ENCODE measurements at regions not wholly inside any gene's neighbourhood (a gene's known extent, or its start where the extent isn't known, plus 50 kb on each side); places are given as distances from the start of the nearest gene placed in this dataset.
"Not testable (repeated sequence)": the region's sequence is repeated elsewhere in the genome, so short reads cannot be mapped to it uniquely, and the experiment has no call there.

- H3K4me3 ChIP-seq (ENCODE audit: low read length), result no peak overlapping the region
- H3K9me3 ChIP-seq (replicated peaks; ENCODE audit: low read length), result no peaks in the 10 kb centered on the region
- no peak overlapping the region for H3K4me2 ChIP-seq (ENCODE audit: low read length)
- H3K36me3 ChIP-seq (ENCODE audit: insufficient read depth, low read length), result no peaks in the 10 kb centered on the region
- H3K27me3 ChIP-seq (ENCODE audit: control insufficient read depth, insufficient read depth, low read length), result no peaks in the 10 kb centered on the region
- no peak overlapping the region for H3K9ac ChIP-seq (ENCODE audit: low read depth, low read length)
- H3K4me1 ChIP-seq (ENCODE audit: control insufficient read depth, insufficient read depth, low read length), result peaks cover 20% of the 10 kb centered on the region
Measured at GRCh38 chr17:77620282-77620681, 338.2 kb upstream of the TNRC6C start.

- not testable (repeated sequence) for H3K36me3 ChIP-seq (ENCODE audit: insufficient read depth, low read length); H3K4me1 ChIP-seq (ENCODE audit: control insufficient read depth, insufficient read depth, low read length); H3K4me3 ChIP-seq (ENCODE audit: low read length); H3K4me2 ChIP-seq (ENCODE audit: low read length); H3K9me3 ChIP-seq (replicated peaks; ENCODE audit: low read length); H3K9ac ChIP-seq (ENCODE audit: low read depth, low read length); H3K27me3 ChIP-seq (ENCODE audit: control insufficient read depth, insufficient read depth, low read length)
Measured at GRCh38 chr17:77622084-77622483, 336.4 kb upstream of the TNRC6C start.

- no peak overlapping the region for H3K4me3 ChIP-seq (ENCODE audit: low read length)
- peaks cover 10% of the 10 kb centered on the region for H3K4me1 ChIP-seq (ENCODE audit: control insufficient read depth, insufficient read depth, low read length)
- H3K9me3 ChIP-seq (replicated peaks; ENCODE audit: low read length), result peaks cover 6% of the 10 kb centered on the region
- no peak overlapping the region for H3K4me2 ChIP-seq (ENCODE audit: low read length)
- peaks cover 6% of the 10 kb centered on the region for H3K27me3 ChIP-seq (ENCODE audit: control insufficient read depth, insufficient read depth, low read length)
- no peaks in the 10 kb centered on the region for H3K36me3 ChIP-seq (ENCODE audit: insufficient read depth, low read length)
- H3K9ac ChIP-seq (ENCODE audit: low read depth, low read length), result no peak overlapping the region
Measured at GRCh38 chr17:77622647-77623046, 335.9 kb upstream of the TNRC6C start.

GRCh38 chr17:77623321-77623720, 335.2 kb upstream of the TNRC6C start:
- not testable (repeated sequence) for H3K9me3 ChIP-seq (replicated peaks; ENCODE audit: low read length); H3K27me3 ChIP-seq (ENCODE audit: control insufficient read depth, insufficient read depth, low read length); H3K4me1 ChIP-seq (ENCODE audit: control insufficient read depth, insufficient read depth, low read length); H3K9ac ChIP-seq (ENCODE audit: low read depth, low read length); H3K4me2 ChIP-seq (ENCODE audit: low read length); H3K4me3 ChIP-seq (ENCODE audit: low read length); H3K36me3 ChIP-seq (ENCODE audit: insufficient read depth, low read length)

GRCh38 chr17:77628035-77628434, 330.5 kb upstream of the TNRC6C start:
- Histone ChIP-seq H3K4me2 (ENCODE audit: low read length) (no peak overlapping the region), H3K9ac (ENCODE audit: low read depth, low read length) (no peak overlapping the region), H3K4me1 (ENCODE audit: control insufficient read depth, insufficient read depth, low read length) (no peaks in the 10 kb centered on the region), H3K36me3 (ENCODE audit: insufficient read depth, low read length) (no peaks in the 10 kb centered on the region), H3K4me3 (ENCODE audit: low read length) (no peak overlapping the region), H3K9me3 (replicated peaks; ENCODE audit: low read length) (peaks cover 6% of the 10 kb centered on the region), H3K27me3 (ENCODE audit: control insufficient read depth, insufficient read depth, low read length) (peaks cover 8% of the 10 kb centered on the region)

- not testable (repeated sequence) for H3K9me3 ChIP-seq (replicated peaks; ENCODE audit: low read length); H3K9ac ChIP-seq (ENCODE audit: low read depth, low read length); H3K4me3 ChIP-seq (ENCODE audit: low read length); H3K4me2 ChIP-seq (ENCODE audit: low read length); H3K36me3 ChIP-seq (ENCODE audit: insufficient read depth, low read length); H3K27me3 ChIP-seq (ENCODE audit: control insufficient read depth, insufficient read depth, low read length); H3K4me1 ChIP-seq (ENCODE audit: control insufficient read depth, insufficient read depth, low read length)
Measured at GRCh38 chr17:77629284-77629683, 329.2 kb upstream of the TNRC6C start.

GRCh38 chr17:77631307-77631706, 327.2 kb upstream of the TNRC6C start:
- H3K4me3 ChIP-seq (ENCODE audit: low read length), result no peak overlapping the region
- H3K4me2 ChIP-seq (ENCODE audit: low read length), result no peak overlapping the region
- H3K27me3 ChIP-seq (ENCODE audit: control insufficient read depth, insufficient read depth, low read length), result peaks cover 22% of the 10 kb centered on the region
- H3K36me3 ChIP-seq (ENCODE audit: insufficient read depth, low read length), result no peaks in the 10 kb centered on the region
- H3K9ac ChIP-seq (ENCODE audit: low read depth, low read length), result no peak overlapping the region
- H3K4me1 ChIP-seq (ENCODE audit: control insufficient read depth, insufficient read depth, low read length), result no peaks in the 10 kb centered on the region
- H3K9me3 ChIP-seq (replicated peaks; ENCODE audit: low read length), result peaks cover 5% of the 10 kb centered on the region

GRCh38 chr17:77632619-77633018, 325.9 kb upstream of the TNRC6C start:
- H3K36me3 ChIP-seq (ENCODE audit: insufficient read depth, low read length), result no peaks in the 10 kb centered on the region
- no peaks in the 10 kb centered on the region for H3K4me1 ChIP-seq (ENCODE audit: control insufficient read depth, insufficient read depth, low read length)
- peaks cover 33% of the 10 kb centered on the region for H3K27me3 ChIP-seq (ENCODE audit: control insufficient read depth, insufficient read depth, low read length)
- no peak overlapping the region for H3K4me3 ChIP-seq (ENCODE audit: low read length)
- no peaks in the 10 kb centered on the region for H3K9me3 ChIP-seq (replicated peaks; ENCODE audit: low read length)
- H3K9ac ChIP-seq (ENCODE audit: low read depth, low read length), result no peak overlapping the region
- no peak overlapping the region for H3K4me2 ChIP-seq (ENCODE audit: low read length)

GRCh38 chr17:77634710-77635109, 323.8 kb upstream of the TNRC6C start:
- Histone ChIP-seq H3K4me2 (ENCODE audit: low read length) (no peak overlapping the region), H3K9me3 (replicated peaks; ENCODE audit: low read length) (no peaks in the 10 kb centered on the region), H3K4me3 (ENCODE audit: low read length) (no peak overlapping the region), H3K9ac (ENCODE audit: low read depth, low read length) (no peak overlapping the region), H3K36me3 (ENCODE audit: insufficient read depth, low read length) (no peaks in the 10 kb centered on the region), H3K27me3 (ENCODE audit: control insufficient read depth, insufficient read depth, low read length) (peaks cover 47% of the 10 kb centered on the region), H3K4me1 (ENCODE audit: control insufficient read depth, insufficient read depth, low read length) (no peaks in the 10 kb centered on the region)

- Histone ChIP-seq H3K9me3 (replicated peaks; ENCODE audit: low read length) (no peaks in the 10 kb centered on the region), H3K27me3 (ENCODE audit: control insufficient read depth, insufficient read depth, low read length) (peaks cover 49% of the 10 kb centered on the region), H3K36me3 (ENCODE audit: insufficient read depth, low read length) (no peaks in the 10 kb centered on the region), H3K4me3 (ENCODE audit: low read length) (no peak overlapping the region), H3K4me1 (ENCODE audit: control insufficient read depth, insufficient read depth, low read length) (no peaks in the 10 kb centered on the region), H3K4me2 (ENCODE audit: low read length) (no peak overlapping the region), H3K9ac (ENCODE audit: low read depth, low read length) (no peak overlapping the region)
Measured at GRCh38 chr17:77635176-77635575, 323.3 kb upstream of the TNRC6C start.

GRCh38 chr17:77635785-77636184, 322.7 kb upstream of the TNRC6C start:
- H3K4me2 ChIP-seq (ENCODE audit: low read length); H3K36me3 ChIP-seq (ENCODE audit: insufficient read depth, low read length); H3K4me1 ChIP-seq (ENCODE audit: control insufficient read depth, insufficient read depth, low read length); H3K9me3 ChIP-seq (replicated peaks; ENCODE audit: low read length); H3K4me3 ChIP-seq (ENCODE audit: low read length); H3K9ac ChIP-seq (ENCODE audit: low read depth, low read length): not testable (repeated sequence)
- H3K27me3 ChIP-seq (ENCODE audit: control insufficient read depth, insufficient read depth, low read length), result peaks cover 54% of the 10 kb centered on the region

- Histone ChIP-seq H3K27me3 (ENCODE audit: control insufficient read depth, insufficient read depth, low read length) (peaks cover 67% of the 10 kb centered on the region), H3K36me3 (ENCODE audit: insufficient read depth, low read length) (no peaks in the 10 kb centered on the region), H3K4me1 (ENCODE audit: control insufficient read depth, insufficient read depth, low read length) (no peaks in the 10 kb centered on the region), H3K4me3 (ENCODE audit: low read length) (no peak overlapping the region), H3K4me2 (ENCODE audit: low read length) (no peak overlapping the region), H3K9me3 (replicated peaks; ENCODE audit: low read length) (no peaks in the 10 kb centered on the region), H3K9ac (ENCODE audit: low read depth, low read length) (no peak overlapping the region)
Measured at GRCh38 chr17:77636835-77637817, 321.4 kb upstream of the TNRC6C start.
